Frontal cortex (tissue), 3 donors: ENCODE measurements at regions not wholly inside any gene's neighbourhood (a gene's known extent, or its start where the extent isn't known, plus 50 kb on each side); places are given as distances from the start of the nearest gene placed in this dataset.

Source experiments
- DNase-seq, 2 donors: peaks; one replicate each; pipeline ENCODE4 v3.0.0; 2012; ENCODE audit warnings: low spot score in 2 of 2
- FAIRE-seq: peaks from 2 replicates; lab custom pipeline; 2012; peaks lifted over from hg19 to GRCh38; lab: Jason Lieb, UNC
- donor health status: control.
- donor health status: control.
- donor health status: control.

- FAIRE-seq = no peak
- no peak for DNase-seq
Measured at GRCh38 chr7:20561908-20562307, 53.6 kb upstream of the ABCB5 start.

DNA sequence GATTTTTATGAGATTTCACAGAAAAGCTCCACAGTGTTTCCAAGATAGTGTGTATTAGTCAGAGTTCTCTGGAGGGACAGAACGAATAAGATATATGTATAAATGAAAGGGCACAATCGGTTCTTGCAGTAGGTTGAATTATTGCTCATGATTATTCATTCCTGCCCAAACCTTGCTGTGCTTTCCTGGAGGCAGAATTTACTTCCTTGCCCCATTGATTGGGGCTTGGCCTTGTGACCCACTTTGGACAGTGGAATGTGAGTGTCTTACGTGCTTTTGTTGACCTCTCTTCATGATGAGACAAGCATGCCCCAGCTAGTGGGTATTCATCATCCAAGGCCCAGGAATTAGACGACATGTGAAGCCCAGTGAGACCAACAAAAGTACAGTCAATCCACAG is 53.0 kb upstream of the ABCB5 start:
- FAIRE-seq = no peak

More for the DNA sequence above, 53.0 kb upstream of the ABCB5 start:
- DNase-seq = no peak
